Psoas muscle (tissue), 7 donors: ENCODE measurements at regions not wholly inside any gene's neighbourhood (a gene's known extent, or its start where the extent isn't known, plus 50 kb on each side); places are given as distances from the start of the nearest gene placed in this dataset.

Experiments
- ATAC-seq, 4 donors: fragments of 200-7000 bp; cut with Tn5 transposase; one replicate each; pipeline ENCODE4 v1.9.1; 2020; ENCODE audit warnings: moderate library complexity in 3 of 4, mild to moderate bottlenecking in 2 of 4
- DNase-seq, 2 donors: peaks; one replicate each; pipeline ENCODE4 v3.0.0-alpha.2; 2020
- H3K27ac ChIP-seq: fragments of 200-600 bp; one replicate; pipeline ENCODE4 v1.8.0; 2022
- H3K27me3 ChIP-seq, 3 donors: fragments of 200-600 bp in 1 of 3; one replicate each; pipeline versions ENCODE4 v1.6.1 to v1.8.0; 2013 to 2022; ENCODE audit warnings: low read length in 2 of 3, mild to moderate bottlenecking in 2 of 3, moderate library complexity in 1 of 3; ENCODE audit not compliant: insufficient read depth in 3 of 3
- H3K36me3 ChIP-seq, 2 donors: fragments of 200-600 bp in 1 of 2; one replicate each; pipeline versions ENCODE4 v1.6.1 to v1.8.0; 2013 to 2022; ENCODE audit warnings: low read depth in 1 of 2, mild to moderate bottlenecking in 1 of 2, moderate library complexity in 1 of 2; ENCODE audit not compliant: insufficient read depth in 1 of 2
- H3K4me1 ChIP-seq: fragments of 200-600 bp; one replicate; pipeline ENCODE4 v1.8.0; 2022
- H3K4me3 ChIP-seq: fragments of 200-600 bp; one replicate; pipeline ENCODE4 v1.8.0; 2022; ENCODE audit warnings: mild to moderate bottlenecking
- H3K9me3 ChIP-seq: fragments of 200-600 bp; one replicate; pipeline ENCODE4 v1.8.0; 2022
- CTCF ChIP-seq: fragments of 200-600 bp; IDR thresholded peaks from one replicate; pipeline ENCODE4 v1.8.0; 2022; ENCODE audit warnings: antibody characterized with exemption
- WGBS, 3 donors: extraction: QIAGEN DNeasy Blood & Tissue Kit; methylation state at CpG; one replicate each; pipeline versions ENCODE4 v1.1.6 to v1.1.7; 2013; 5-methylcytosine and 5-hydroxymethylcytosine counted together
- intact Hi-C, 2 donors: fragments of 100-400 bp; cut with DNase I; formaldehyde crosslinking; loops; one replicate each; pipeline versions ENCODE4 v1.11.0 to v1.14.2; 2022
- donor health status: healthy with polysubstance abuse.
- donor health status: DM: no; HTN: no; CAD: no; lungs with moderate emphysema.
- donor health status: Bipolar disorder and iron deficiency.
- donor health status: healthy.
- donor health status: DM: yes; HTN: yes; CAD: no.
- donor health status: DM: no; HTN: no; CAD: no.
- donor health status: DM: yes; HTN: yes; CAD: no.

GRCh38 chr3:71979175-71979574, 194.2 kb upstream of the PROK2 start:
- intact Hi-C loops = no loop called here
- Histone ChIP-seq H3K9me3 (no peaks in the 10 kb centered on the region), H3K4me1 (no peaks in the 10 kb centered on the region), H3K36me3 (no peaks in the 10 kb centered on the region), H3K4me3 (no peak overlapping the region), H3K27me3 (no peaks in the 10 kb centered on the region), H3K27ac (no peak overlapping the region)
- ATAC-seq (no peak), DNase-seq (no peak)
- no peak for TF ChIP-seq CTCF
- 69 to 73% (median 70%) methylated on average over 3 of the region's 3 CpGs for WGBS, 3 donors

DNA sequence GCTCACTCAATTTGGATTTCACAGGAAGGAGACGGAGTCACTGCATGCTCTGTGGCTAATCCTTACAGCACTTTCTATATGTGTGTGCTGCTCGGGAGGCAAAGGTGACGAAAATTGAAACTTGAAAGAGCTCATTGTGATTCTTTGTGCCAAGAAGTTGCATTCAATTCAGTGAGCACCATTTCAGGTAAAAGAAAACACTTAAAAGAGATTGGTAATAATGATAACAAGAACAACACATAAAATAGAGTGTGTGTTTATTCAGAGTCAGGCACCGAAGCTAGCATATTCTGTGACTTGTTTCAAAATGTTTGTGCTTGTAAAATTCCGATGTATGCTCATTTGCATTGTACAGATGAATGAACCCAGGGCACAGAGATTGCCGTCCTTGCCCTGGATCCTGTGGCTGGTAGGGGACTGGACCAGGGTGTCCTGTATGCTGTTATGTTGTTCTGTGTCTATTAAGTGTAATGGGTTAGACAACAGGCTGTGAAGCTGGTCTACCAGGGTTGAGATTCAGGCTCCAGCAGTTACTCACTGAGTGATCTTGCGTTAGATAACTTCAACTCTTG, 193.3 kb upstream of the PROK2 start:
- 65 to 69% (median 67%) methylated on average over 7 of the region's 7 CpGs for WGBS, 3 donors
- no peaks in the 10 kb centered on the region for H3K36me3 ChIP-seq
- intact Hi-C loops = no loop called here

GRCh38 chr3:71977525-71977924, 192.6 kb upstream of the PROK2 start:
- Histone ChIP-seq H3K36me3 (no peaks in the 10 kb centered on the region), H3K4me1 (no peaks in the 10 kb centered on the region), H3K27me3 (no peaks in the 10 kb centered on the region), H3K9me3 (no peaks in the 10 kb centered on the region), H3K27ac (no peak overlapping the region), H3K4me3 (no peak overlapping the region)
- ATAC-seq (no peak), DNase-seq (no peak)
- TF ChIP-seq CTCF = no peak
- WGBS, 3 donors = 59 to 76% (median 64%) methylated on average over 4 of the region's 4 CpGs
- intact Hi-C loops = no loop called here

More for the DNA sequence above, 193.3 kb upstream of the PROK2 start:
- Histone ChIP-seq H3K4me3 (no peak overlapping the region), H3K9me3 (no peaks in the 10 kb centered on the region), H3K27ac (no peak overlapping the region), H3K4me1 (no peaks in the 10 kb centered on the region), H3K27me3 (no peaks in the 10 kb centered on the region)
- no peak for DNase-seq
- no peak for TF ChIP-seq CTCF
- no peak for ATAC-seq

DNA sequence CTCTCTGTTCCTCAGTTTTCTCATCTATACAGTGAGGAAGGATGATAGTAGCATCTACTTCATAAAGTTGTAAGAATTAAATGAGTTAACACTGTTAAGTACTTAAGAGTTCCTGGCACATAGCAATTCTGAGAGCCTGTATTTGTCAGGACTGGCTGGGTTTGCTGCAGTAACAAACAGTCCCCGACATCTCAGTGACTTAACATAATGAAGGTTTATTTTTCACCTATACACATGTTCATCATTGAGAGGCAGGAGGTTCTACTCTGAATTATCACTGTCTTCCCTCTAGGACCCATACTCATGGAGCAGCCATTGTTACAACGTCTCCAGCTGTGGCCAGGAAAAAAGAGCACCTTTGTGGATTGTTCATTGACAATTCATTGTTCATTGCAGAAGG, 190.6 kb upstream of the PROK2 start:
- no peaks in the 10 kb centered on the region for H3K4me1 ChIP-seq

More for the DNA sequence above, 190.6 kb upstream of the PROK2 start:
- ATAC-seq (no peak), DNase-seq (no peak)
- no peaks in the 10 kb centered on the region for H3K36me3 ChIP-seq
- no peak for TF ChIP-seq CTCF
- H3K4me3 ChIP-seq = no peak overlapping the region
- WGBS, 3 donors = 91 to 94% (median 91%) methylated on average over 2 of the region's 2 CpGs
- H3K9me3 ChIP-seq = no peaks in the 10 kb centered on the region
- intact Hi-C loops = no loop called here
- H3K27ac ChIP-seq = no peak overlapping the region
- peaks cover 0 to 5% (median 2%) of the 10 kb centered on the region in 3 donors for H3K27me3 ChIP-seq
